ENCODE measurements at regions not wholly inside any gene's neighbourhood (a gene's known extent, or its start where the extent isn't known, plus 50 kb on each side); places are given as distances from the start of the nearest gene placed in this dataset.

DNA sequence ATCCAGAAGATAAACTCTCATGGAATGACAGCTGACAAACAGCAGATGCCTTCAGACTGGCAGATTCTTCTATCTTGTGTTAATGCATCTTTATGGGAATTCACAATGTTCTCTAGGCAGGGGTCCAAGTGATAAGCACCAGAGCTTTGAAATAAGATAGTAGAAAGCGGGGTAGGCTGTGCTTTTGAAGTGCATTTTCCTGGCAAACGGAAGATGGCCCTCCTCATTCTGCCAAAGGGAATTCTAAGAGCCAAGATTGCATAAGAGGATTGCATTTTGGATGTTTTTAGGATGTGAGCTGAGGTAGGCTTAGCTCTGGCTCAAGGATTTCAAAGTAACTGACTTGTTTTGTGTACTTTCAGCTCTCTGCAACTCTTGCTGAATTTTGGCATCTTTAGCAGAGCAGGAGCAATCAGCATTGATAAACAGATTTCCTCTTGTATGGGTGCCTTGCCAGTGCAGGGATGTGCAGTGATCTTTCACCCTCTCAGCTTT lies 298.5 kb upstream of the KLF6 start:
- DNase-seq, result no peak

DNA sequence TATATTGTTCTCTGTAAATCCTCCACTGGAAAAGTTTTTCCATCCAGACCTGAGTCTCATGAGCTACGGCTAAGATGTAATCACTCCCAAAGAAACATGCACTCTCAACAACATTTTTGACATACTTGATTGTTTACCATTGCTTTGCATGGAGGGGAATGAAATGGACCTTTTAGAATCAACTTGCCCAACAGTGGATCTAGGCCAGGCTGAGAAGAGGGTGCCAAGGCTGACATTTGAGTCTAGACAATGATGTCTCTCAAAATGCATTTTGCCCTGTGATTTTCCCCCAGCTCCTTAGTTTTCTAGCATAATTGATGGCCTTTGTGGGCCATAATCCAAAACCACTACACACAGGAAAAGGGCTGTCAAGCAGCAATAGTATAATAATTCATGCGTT lies 297.9 kb upstream of the KLF6 start:
- DNase-seq, result no peak

DNA sequence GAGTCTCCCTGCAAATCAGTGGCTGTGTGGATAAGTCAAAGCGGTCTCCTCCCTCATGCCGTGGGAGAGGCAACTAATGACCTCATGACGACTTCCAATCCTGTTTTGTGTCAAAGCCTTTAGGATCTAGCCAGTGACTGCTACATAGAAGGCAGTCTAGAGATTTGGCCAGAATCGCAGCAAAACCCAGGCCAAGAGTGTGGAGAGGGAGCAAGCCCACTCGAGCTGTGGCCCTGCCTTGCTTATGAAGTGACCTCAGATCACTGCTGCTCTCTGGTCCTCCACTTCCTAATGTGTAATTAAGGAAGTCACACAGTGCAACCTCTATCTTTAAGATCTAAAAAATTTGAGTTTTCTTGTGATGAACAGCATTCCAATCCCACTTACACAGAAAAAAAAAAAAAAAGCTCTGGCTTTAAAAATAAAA lies 296.7 kb upstream of the KLF6 start:
- no peak for DNase-seq

DNA sequence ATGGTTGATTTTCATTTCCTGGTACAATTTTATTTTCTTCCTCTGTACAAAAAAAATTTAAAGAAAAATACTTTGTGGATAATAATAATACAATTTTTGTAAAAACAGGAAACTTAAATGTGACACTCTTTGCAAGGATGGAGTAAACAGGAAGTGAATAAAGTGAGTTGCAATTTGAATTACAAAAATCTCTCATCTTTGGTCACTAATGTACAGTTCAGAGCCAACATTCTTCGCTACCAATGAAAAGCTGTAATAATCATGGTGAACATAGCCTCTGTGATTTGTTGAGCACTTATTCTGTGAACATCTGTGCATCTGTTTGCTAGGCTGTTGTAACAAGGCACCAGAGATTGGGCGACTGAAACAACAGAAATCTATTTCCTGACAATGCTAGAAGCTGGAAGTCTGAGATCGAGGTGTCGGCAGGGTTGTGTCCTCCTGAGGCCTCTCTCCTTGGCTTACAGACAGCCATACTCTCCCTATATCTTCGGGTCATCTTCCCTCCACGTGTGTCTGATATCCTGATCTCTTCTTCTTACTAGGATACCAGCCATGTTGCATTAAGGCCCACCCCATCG lies 295.3 kb upstream of the KLF6 start:
- DNase-seq, result no peak

DNA sequence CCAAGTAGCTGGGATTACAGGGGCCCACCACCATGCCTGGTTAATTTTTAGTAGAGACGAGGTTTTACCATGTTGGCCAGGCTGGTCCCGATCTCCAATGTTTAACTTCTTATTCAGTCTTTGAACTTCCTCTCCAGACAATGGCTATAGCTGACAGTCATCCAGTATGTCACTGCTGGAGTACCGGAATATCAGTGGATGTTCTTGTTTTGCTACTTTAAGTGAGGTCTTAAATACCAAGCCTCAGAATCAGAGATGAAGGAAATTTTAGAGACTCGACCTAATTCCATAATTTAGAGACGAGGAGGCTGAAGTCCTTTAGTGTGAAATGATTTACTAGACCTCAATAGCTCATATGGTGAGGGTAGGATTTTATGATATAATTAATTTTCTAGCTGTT lies 294.8 kb upstream of the KLF6 start:
- DNase-seq, result no peak

DNA sequence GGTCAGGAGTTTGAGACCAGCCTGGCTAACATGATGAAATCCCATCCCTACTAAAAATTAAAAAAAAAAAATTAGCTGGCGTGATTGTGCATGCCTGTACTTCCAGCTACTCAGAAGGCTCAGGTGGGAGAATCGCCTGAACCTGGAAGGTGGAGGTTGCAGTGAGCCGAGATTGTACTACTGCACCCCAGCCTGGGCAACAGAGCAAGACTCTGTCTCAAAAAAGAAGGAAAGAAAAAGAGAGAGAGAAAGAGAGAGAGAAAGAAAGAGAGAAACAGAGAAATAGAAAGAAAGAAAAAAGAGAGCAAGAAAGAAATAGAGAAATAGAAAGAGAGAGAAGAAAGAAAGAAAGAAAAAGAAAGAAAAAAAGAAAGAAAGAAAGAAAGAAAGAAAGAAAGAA lies 292.8 kb upstream of the KLF6 start:
- DNase-seq, result no peak

DNA sequence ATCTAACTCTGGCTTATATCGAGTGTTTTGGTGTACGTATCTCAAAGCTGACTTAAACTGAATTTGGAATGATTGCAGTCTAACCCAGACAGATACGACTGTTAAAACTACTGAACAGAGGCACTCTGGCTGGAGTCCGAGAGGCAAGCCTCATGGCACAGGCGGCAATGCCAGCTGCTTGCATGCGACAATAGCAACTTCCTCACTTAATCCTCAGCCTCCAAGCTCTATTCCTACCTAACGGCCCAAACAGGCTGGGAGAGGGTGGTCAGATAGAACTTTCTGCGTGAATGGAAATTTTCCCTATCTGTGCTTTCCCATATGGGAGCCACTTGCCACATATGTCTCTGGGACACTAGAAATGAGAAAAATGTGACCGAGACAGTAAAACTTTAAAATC lies 292.0 kb upstream of the KLF6 start:
- DNase-seq, result no peak

DNA sequence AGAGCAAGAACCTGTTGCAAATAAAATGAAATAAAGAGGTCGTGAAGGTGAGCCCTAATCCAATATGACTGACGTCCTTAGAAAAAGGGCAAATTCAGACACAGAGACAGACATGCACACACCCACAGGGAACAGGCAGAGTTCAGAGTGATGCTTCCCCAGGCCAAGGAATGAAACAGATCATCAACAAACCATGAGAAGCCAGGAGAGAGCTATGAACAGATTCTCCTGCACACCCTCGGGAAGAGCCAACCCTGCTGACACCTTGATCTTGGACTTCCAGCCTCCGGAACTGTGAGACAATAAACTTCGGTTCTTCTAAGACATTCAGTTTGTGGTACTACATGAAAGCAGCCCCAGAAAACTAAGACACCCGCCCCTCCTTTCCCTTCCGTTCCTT lies 290.4 kb upstream of the KLF6 start:
- DNase-seq, result no peak

DNA sequence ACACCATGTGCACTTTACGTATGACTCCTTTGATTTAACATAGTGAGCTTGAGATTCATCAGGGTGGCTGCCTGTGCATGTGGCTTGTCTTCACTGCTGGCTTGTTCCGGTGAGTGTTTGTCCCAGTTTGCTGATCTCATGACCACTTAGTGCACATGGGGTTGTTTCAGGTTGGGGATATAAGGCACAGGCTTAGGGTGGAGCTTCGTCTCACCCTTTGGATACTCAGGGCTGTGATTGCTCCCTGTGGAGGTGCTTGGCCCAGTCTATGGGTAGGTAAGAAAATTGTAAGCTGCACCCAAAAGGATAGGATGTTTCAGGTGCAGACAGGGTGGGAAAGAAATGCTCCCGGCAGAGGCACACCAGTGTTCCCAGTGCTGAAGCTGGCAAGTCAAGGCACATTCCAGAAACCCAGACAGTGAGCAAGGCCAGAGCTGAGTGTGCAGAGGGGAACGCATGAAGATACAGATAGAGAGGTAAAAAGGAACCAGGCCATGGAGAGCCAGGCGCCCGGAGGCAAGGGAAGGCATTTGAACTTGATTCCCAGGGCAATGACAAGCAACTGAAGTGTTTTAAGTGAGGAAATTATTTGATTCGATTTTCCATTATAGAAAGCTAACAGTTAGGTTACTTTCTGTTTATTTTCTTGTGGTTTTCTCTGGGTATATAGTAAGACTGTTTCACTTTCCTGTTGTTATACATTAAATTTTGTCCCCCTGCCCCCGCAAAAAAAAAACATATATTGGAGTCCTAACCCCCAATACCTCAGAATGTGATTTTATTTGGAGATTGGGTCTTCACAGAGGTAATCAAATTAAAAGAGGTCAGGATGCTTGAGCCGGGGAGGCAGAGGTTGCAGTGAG lies 289.8 kb upstream of the KLF6 start:
- no peak for DNase-seq

DNA sequence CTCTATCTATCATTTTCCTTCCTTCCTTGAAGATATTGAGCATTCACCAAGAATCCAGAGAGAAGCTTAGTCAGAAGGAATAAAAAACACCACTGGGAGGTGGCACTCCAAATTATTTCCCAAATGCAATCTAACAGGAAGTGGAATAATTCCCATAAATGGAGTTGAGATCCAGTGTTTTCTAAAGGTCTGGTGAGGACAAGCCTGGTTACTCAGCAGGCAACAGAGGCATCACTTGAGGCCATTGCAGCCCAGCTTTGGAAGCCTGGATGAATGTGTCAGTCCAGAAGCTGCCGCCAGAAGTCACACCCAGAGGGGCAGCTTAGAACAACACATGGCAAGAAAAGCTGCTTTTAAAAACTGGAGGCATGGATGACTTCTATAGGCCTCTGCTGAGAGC lies 288.9 kb upstream of the KLF6 start:
- no peak for DNase-seq

DNA sequence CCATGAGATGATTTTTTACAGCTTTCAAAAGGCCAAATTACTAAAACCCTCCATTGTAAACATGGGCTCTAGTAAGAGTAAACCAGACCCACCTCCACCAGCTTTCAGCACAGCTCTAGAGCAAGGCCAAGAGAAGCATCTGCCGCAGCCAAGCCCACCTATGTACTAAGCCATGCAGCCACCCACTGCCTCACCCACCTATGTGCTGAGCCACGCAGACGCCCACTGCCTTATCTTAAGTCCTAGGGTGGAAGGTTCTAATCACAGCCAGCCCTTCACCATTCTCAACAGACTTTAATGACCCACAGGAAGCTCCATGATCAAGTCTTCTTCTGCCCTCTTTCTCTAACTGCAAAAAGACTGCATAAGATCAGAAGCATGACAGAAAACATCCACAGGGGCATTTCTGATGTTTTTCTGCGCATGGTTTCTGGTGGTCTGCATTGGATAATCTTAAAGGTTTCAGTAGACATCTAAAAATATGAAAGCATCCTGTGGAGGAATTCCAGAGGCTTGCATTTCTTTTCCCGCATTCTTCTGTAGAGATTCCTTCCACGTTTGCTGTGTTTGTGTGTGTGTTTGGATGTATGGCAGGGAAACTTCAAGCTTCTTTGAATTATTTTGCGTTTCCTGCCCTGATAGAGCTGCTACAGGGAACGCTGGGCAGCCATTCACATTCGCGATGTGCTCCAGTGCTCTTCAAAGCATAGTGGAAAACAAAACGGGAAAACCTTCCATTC lies 286.1 kb upstream of the KLF6 start:
- DNase-seq, result no peak

DNA sequence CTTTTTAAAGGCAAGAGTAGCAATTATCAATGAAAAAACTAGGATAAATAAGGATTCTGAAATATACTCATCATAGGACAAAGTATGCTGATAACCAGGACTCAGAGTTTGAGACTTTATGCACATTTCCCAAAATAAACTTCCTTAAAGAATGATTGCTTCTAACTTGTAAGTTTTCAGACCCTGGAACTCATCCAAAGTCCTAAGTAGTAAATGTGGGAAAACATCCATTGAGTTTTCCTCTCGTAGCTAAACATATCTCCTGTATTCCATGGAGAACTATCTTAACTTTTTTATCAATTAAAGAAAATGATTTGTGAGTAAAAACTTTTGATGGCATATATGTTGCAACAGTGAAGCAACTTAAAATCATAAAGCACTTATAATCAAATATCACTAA lies 285.2 kb upstream of the KLF6 start:
- DNase-seq, result no peak

DNA sequence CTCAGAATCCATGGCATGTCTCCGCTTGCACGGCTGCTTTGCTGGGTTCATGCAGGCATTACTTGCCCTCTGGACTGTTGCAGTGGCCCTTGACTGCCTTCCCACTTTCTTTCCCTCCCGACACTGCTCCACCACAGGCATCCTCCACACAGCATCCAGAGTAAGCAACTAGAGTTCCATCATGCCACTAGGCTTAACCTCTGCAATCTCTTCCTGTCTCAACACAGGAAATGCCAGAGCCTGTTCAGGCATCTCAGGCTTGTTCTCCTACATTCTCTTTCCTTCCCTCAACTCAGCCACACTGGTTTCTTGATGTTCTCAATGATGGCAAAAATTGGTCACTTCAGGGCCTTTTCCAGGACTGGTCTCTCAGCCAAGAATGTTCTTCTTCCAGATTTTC lies 284.5 kb upstream of the KLF6 start:
- no peak for DNase-seq

DNA sequence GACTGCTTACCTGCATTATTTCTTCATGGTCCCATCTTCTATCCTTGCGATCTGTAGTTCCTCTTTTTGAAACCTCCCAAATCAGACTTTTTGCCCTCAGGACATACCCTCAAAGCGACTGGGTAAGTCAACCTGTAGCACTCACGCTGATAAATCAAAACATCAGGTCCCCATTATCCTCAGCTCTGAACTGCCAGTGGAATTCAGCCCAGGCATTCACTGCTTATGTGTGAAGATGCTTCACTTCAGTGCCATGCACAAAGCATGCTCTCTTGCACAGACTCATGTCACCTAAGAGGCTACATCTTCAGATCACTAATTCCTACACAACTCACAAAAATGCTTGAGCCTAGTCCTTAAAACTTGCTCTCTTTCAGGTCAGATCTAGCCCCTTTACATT lies 283.6 kb upstream of the KLF6 start:
- no peak for DNase-seq

DNA sequence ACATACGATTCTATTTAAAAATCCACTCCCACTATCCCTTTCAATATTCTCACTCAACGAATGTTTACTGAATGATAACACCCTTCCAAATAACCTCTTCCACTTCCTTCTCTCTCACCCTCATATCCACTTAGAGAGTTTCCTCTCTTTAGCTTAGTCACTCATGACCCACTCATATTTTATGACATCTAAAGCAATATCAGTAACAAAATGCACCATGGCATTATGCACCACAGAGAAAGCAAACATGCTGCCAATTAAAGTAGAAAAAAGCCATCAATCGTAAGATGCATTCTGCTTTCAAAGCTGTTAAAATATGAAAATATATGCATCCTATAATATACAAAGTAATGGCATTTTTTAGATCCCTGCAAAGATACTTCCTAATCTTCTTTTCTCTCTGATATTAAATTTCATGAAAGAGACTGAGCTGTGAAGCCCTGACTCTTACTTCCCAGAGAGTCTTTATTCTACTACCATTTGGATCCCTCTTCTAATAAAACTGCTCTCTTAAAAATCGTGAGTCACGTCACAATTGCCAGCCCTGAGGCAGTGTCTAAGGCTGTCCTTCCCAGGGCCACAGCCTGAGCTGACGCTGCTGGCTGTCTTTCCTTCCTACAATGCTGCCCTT lies 283.0 kb upstream of the KLF6 start:
- no peak for DNase-seq

DNA sequence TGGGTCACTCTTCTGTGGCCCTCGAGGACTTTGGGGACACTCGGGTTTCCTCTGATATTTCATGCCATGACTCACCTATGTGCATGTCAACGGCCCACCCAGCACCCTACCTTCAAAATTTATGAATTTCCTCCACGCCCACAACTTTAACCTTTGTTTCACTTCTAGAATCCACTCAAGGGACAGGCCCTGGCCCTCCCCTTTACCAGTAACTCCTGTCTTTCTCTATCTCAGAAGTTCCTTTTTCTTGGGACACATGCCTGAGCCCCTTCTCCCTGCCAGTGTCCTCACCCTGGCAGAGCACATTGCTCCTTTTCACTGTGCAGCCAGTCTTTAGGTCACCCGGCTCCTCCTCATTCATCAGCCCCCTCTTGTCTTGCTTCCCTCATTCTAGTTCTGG lies 282.5 kb upstream of the KLF6 start:
- peak; percentile 32 to 42 for DNase-seq

DNA sequence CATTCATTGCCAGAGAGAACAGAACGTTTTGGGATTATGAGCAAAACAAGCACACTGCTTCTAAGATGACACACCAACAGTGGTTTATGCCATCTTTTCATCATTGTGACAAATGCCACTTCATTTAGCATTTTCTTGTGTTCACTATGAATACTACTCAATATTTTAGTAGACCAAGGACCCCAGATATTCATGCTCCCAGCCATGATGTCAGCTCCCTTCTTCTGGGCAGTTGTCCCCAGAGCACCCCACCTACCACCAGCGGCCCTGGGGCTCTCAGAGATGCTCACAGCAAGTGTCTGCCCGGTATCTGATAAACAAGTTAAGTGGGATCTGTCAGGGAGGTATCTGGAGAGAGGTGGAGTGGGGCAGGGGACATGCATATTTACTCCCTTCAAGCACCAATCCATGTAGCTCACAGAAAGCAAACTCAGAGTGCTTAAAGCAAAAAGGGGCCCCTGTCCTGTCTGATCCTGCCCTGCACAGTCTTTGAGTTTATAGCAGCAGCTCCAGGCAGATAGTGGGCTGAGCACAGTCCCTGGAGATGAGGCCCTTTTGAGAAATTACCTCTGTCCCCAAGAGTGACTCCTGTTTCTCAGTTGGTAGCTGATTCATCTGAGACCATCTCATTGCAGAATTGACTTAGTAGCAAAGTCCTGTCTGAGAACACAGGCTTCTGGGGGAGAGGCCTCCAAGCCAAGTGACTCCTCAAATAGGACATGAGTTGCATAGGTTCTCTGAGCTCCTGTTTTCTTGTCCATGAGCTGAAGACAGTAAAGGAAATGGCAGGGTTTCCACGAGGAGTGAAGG lies 281.8 kb upstream of the KLF6 start:
- peak; percentile 27 to 33 for DNase-seq

DNA sequence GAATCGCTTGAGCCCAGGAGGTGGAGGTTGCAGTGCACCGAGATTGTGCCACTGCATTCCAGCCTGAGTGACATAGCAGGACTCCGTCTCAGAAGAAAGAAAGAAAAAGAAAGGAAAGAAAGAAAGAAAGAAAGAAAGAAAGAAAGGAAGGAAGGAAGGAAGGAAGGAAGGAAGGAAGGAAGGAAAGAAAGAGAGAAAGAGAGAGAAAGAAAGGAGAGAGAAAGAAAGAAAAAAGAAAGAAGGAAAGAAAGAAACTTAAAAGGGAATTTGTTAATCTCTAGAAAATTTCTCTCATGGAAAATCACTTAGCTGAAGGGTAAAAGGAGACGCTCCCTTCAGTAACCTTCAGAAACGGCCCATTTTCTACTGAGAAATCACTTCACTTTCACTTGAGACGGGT lies 279.5 kb upstream of the KLF6 start:
- DNase-seq, result no peak

DNA sequence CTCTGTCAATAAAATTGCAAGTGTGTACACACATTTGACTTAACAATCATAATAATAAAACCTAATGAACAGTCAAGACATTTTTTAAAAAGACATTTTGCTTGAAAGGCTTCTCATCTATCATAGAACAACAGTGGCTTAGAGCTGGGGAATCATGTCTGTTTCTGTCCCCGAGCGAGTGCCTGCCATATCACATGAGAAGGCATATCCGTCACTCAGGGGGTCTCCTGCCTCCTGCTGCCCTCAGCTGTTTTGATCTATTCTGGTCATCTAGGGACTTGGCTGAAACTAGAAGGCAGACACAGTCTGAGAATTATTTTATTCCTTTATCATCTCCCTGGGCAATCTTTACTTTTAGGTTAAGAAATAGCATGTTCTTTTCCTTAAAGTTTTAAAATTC lies 278.7 kb upstream of the KLF6 start:
- DNase-seq, result no peak

DNA sequence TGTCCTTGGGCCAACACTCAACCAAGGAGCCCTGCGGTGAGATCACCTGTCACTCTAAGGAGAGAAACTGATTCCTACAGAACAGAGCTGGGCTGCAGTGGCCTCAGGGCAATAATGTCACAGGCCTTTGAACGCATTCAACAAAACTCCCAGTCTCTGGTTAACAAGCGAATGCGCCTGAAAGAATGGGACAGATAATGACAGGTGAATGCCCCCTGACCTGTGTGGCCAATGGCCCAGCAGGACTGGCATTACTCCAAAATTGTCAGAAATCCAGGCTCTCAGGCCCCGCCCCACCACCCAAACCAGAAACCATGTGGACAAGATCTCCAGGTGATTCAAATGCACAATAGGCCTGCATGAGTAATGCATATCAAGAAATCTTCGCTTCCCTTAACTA lies 277.7 kb upstream of the KLF6 start:
- DNase-seq, result no peak

DNA sequence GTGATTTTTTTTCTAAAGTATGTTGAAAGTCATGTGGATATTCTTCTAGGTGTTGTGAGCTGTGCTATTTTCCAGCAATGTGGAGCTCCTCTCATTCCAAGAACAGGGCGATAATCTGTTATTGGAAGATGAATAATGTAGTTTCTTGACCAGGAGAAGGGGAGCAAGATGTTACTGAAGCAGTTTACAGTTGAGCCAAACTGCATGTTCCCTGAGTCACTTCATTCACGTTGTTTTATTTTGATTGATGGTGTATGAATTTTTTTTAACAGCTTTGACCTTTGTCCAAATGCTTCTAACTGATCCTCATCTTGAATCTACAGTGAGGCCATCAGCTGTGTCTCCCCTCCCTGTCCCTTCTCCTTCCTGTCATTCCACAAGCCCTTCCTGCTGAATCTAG lies 277.1 kb upstream of the KLF6 start:
- no peak for DNase-seq

DNA sequence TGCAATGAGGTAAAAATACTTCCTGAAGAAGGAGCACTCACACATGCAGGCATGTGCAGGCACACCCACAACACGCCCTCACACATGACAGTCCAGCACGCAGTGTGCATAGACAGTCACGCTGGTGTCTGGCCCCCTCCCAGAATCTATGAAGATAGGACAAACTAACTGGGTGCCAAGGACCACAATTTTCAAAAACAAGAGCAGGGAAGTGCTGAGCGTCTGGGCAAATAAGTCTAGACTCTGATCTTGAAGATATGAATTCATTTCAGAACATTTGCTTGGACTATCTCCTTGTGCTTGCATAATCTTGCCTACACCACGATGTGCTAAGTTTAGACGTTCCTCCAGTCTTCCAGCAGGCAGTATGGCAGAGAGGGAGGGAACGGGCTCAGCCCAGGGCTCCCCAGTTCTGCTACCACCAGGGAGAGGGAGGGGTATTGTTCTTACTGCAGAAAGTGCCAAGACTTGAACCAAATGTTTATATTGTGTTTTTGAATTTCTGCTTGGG lies 276.5 kb upstream of the KLF6 start:
- no peak for DNase-seq
